IMR-90 (cell line): ENCODE measurements at regions not wholly inside any gene's neighbourhood (a gene's known extent, or its start where the extent isn't known, plus 50 kb on each side); places are given as distances from the start of the nearest gene placed in this dataset.

Experiments
- ATAC-seq: fragments of 200-7000 bp; cut with Tn5 transposase; 2 replicates; pipeline ENCODE4 v1.9.1; 2020; ENCODE audit warnings: low read depth, mild to moderate bottlenecking, moderate library complexity
- BruUV-seq: library from RNA; stranded (reverse); fragments of 400-500 nt; replicated peaks from 2 replicates; lab custom pipeline; 2021; lab: Mats Ljungman, UMichigan
- CTCF ChIA-PET: fragments of 300-600 bp; formaldehyde crosslinking; extraction: SDS; loops from one replicate; lab custom pipeline; 2021; ENCODE audit warnings: antibody characterized with exemption; lab: Yijun Ruan, JAX
- POLR2A ChIA-PET: fragments of 300-600 bp; sonication (Branson Sonifier 250); formaldehyde crosslinking; loops from one replicate; lab custom pipeline; 2022; ENCODE audit warnings: antibody characterized with exemption; ENCODE audit not compliant: unreplicated experiment; lab: Charles Lee
- DNase-seq: peaks from one replicate; pipeline ENCODE4 v3.0.0; 2013
- H2AFZ ChIP-seq: replicated peaks from 2 replicates; pipeline ENCODE3; 2013; ENCODE audit warnings: low read length, mild to moderate bottlenecking; ENCODE audit not compliant: poor library complexity
- H2AK5ac ChIP-seq: 2 replicates; pipeline ENCODE4 v1.6.1; 2013; ENCODE audit warnings: low read depth, low read length, inconsistent platforms
- H2AK9ac ChIP-seq: replicated peaks from 2 replicates; pipeline ENCODE3; 2013; ENCODE audit warnings: mild to moderate bottlenecking, low read depth, low read length, moderate library complexity; ENCODE audit not compliant: poor library complexity
- H2BK120ac ChIP-seq: 2 replicates; pipeline ENCODE4 v1.6.1; 2013; ENCODE audit warnings: low read depth, low read length, inconsistent platforms
- H2BK15ac ChIP-seq: 3 replicates; pipeline ENCODE4 v1.6.1; 2013; ENCODE audit warnings: low read depth, low read length, inconsistent platforms
- H2BK20ac ChIP-seq: 2 replicates; pipeline ENCODE4 v1.6.1; 2013; ENCODE audit warnings: low read depth, mild to moderate bottlenecking, inconsistent platforms, low read length, moderate library complexity
- H2BK5ac ChIP-seq: 2 replicates; pipeline ENCODE4 v1.6.1; 2013; ENCODE audit warnings: mild to moderate bottlenecking, low read depth, low read length, inconsistent platforms; ENCODE audit not compliant: poor library complexity, severe bottlenecking
- H3K14ac ChIP-seq: replicated peaks from 2 replicates; pipeline ENCODE4 v1.6.1; 2013; ENCODE audit warnings: low read depth, low read length, inconsistent platforms
- H3K18ac ChIP-seq: 2 replicates; pipeline ENCODE4 v1.6.1; 2013; ENCODE audit warnings: low read depth, low read length, control low read depth
- H3K23ac ChIP-seq: 2 replicates; pipeline ENCODE4 v1.6.1; 2013; ENCODE audit warnings: low read depth, low read length, inconsistent platforms
- H3K27ac ChIP-seq: 2 replicates; pipeline ENCODE4 v1.5.1; 2013; ENCODE audit warnings: mild to moderate bottlenecking, control low read depth, low read length; ENCODE audit not compliant: insufficient read depth
- H3K27me3 ChIP-seq: 2 replicates; pipeline ENCODE4 v1.6.1; 2013; ENCODE audit warnings: low read length; ENCODE audit not compliant: control insufficient read depth, insufficient read depth
- H3K36me3 ChIP-seq: 2 replicates; pipeline ENCODE4 v1.6.1; 2013; ENCODE audit warnings: low read length, mixed read lengths; ENCODE audit not compliant: control insufficient read depth, insufficient read depth
- H3K4ac ChIP-seq: 2 replicates; pipeline ENCODE4 v1.6.1; 2013; ENCODE audit warnings: low read depth, low read length, inconsistent platforms
- H3K4me1 ChIP-seq: 2 replicates; pipeline ENCODE4 v1.6.1; 2013; ENCODE audit warnings: low read length, mixed read lengths; ENCODE audit not compliant: control insufficient read depth, insufficient read depth
- H3K4me2 ChIP-seq: 2 replicates; pipeline ENCODE4 v1.6.1; 2013; ENCODE audit warnings: low read depth, mild to moderate bottlenecking, control low read depth, low read length, moderate library complexity
- H3K4me3 ChIP-seq: 2 replicates; pipeline ENCODE4 v1.5.1; 2013; ENCODE audit warnings: low read depth, mild to moderate bottlenecking, control low read depth, low read length, moderate library complexity; ENCODE audit not compliant: insufficient read depth
- H3K56ac ChIP-seq: 2 replicates; pipeline ENCODE4 v1.6.1; 2013; ENCODE audit warnings: low read length, inconsistent platforms; ENCODE audit not compliant: insufficient read depth; ENCODE audit errors: extremely low read depth
- H3K79me1 ChIP-seq, 2 experiments: 2 replicates each; pipeline ENCODE4 v1.6.1; 2013; ENCODE audit warnings: low read length in 2 of 2, inconsistent platforms in 1 of 2, low read depth in 1 of 2
- H3K9ac ChIP-seq: 2 replicates; pipeline ENCODE4 v1.6.1; 2013; ENCODE audit warnings: low read depth, low read length, control low read depth
- H3K9me1 ChIP-seq: 2 replicates; pipeline ENCODE4 v1.6.1; 2013; ENCODE audit warnings: low read length, inconsistent platforms; ENCODE audit not compliant: insufficient read depth
- H3K9me3 ChIP-seq: 2 replicates; pipeline ENCODE4 v1.6.1; 2013; ENCODE audit warnings: low read length; ENCODE audit not compliant: control insufficient read depth, insufficient read depth
- H4K20me1 ChIP-seq: 2 replicates; pipeline ENCODE4 v1.6.1; 2013; ENCODE audit warnings: low read length, inconsistent platforms; ENCODE audit not compliant: insufficient read depth
- H4K5ac ChIP-seq: 2 replicates; pipeline ENCODE4 v1.6.1; 2013; ENCODE audit warnings: mild to moderate bottlenecking, low read depth, low read length, control low read depth
- H4K8ac ChIP-seq, 2 experiments: 2 replicates each; pipeline ENCODE4 v1.6.1; 2013; ENCODE audit warnings: low read depth in 2 of 2, low read length in 2 of 2, control low read depth in 1 of 2, inconsistent platforms in 1 of 2
- H4K91ac ChIP-seq: 2 replicates; pipeline ENCODE4 v1.6.1; 2013; ENCODE audit warnings: low read depth, low read length, inconsistent platforms; ENCODE audit not compliant: insufficient read depth
- BHLHE40 ChIP-seq: fragments of 150-350 bp; IDR thresholded peaks from 2 replicates; pipeline ENCODE4 v1.6.1; 2016; ENCODE audit warnings: mild to moderate bottlenecking, low read depth, low read length
- CEBPB ChIP-seq: IDR thresholded peaks from 2 replicates; pipeline ENCODE4 v1.6.1; 2012; ENCODE audit warnings: low read depth, low read length, improper control_type of control experiment
- CHD1 ChIP-seq: IDR thresholded peaks from 2 replicates; pipeline ENCODE4 v1.6.1; 2012; ENCODE audit warnings: low read depth, low read length, improper control_type of control experiment
- ELK1 ChIP-seq: fragments of 150-350 bp; IDR thresholded peaks from 2 replicates; pipeline ENCODE4 v1.6.1; 2016; ENCODE audit warnings: low read depth, mild to moderate bottlenecking, low read length, moderate library complexity, borderline replicate concordance
- FOS ChIP-seq: fragments of 150-350 bp; IDR thresholded peaks from 2 replicates; pipeline ENCODE4 v1.6.1; 2016; ENCODE audit warnings: low read depth, low read length
- MAFK ChIP-seq: IDR thresholded peaks from 2 replicates; pipeline ENCODE4 v1.6.1; 2012; ENCODE audit warnings: low read depth, low read length, improper control_type of control experiment
- MXI1 ChIP-seq: IDR thresholded peaks from 2 replicates; pipeline ENCODE4 v1.6.1; 2012; ENCODE audit warnings: low read depth, mild to moderate bottlenecking, low read length, moderate library complexity, borderline replicate concordance
- NFE2L2 ChIP-seq: fragments of 150-350 bp; IDR thresholded peaks from 2 replicates; pipeline ENCODE4 v1.6.1; 2016; ENCODE audit warnings: low read depth, mild to moderate bottlenecking, low read length
- RAD21 ChIP-seq: IDR thresholded peaks from 2 replicates; pipeline ENCODE4 v1.6.1; 2012; ENCODE audit warnings: low read length, improper control_type of control experiment
- RCOR1 ChIP-seq: IDR thresholded peaks from 2 replicates; pipeline ENCODE4 v1.6.1; 2012; ENCODE audit warnings: mild to moderate bottlenecking, low read length, improper control_type of control experiment; ENCODE audit not compliant: insufficient replicate concordance
- RFX5 ChIP-seq: IDR thresholded peaks from 2 replicates; pipeline ENCODE4 v1.8.0; 2012; ENCODE audit warnings: low read depth, mild to moderate bottlenecking, low read length, moderate library complexity
- WGBS, 2 experiments: methylation state at CpG; one replicate each; pipeline versions ENCODE4 v1.1.5 to v1.1.7; 2013; ENCODE audit warnings: missing lambda C conversion rate in 2 of 2; ENCODE audit not compliant: insufficient read length in 1 of 2; ENCODE audit errors: extremely low coverage in 2 of 2; 5-methylcytosine and 5-hydroxymethylcytosine counted together
- dilution Hi-C: fragments of 300-500 bp; cut with HindIII; formaldehyde crosslinking; loops from one replicate; pipeline ENCODE4 v1.14.3; 2018; ENCODE audit warnings: low sequenced_read_pairs; ENCODE audit not compliant: unreplicated experiment
- in situ Hi-C: fragments of 300-500 bp; cut with MboI; formaldehyde crosslinking; loops from 3 replicates; pipeline ENCODE4 v1.14.3; 2019; ENCODE audit warnings: low sequenced_read_pairs, inconsistent platforms, mixed read lengths
- intact Hi-C: fragments of 100-400 bp; cut with micrococcal nuclease; formaldehyde crosslinking; loops from 2 replicates; pipeline ENCODE4 v1.10.0; 2022

- no peak overlapping the region for H4K91ac ChIP-seq
- H2AK9ac ChIP-seq: no peak overlapping the region
- H3K9ac ChIP-seq: no peak overlapping the region
- no peaks in the 10 kb centered on the region for H3K36me3 ChIP-seq
- H3K9me1 ChIP-seq: no peaks in the 10 kb centered on the region
- no peak overlapping the region for H4K5ac ChIP-seq
- WGBS, 2 experiments: 80% methylated on average over 1 of the region's 3 CpGs; no CpG with 5 or more reads in 1 of the 2 experiments
- H3K23ac ChIP-seq: no peak overlapping the region
- ATAC-seq (no peak), DNase-seq (peak; percentile 9)
- H2AFZ ChIP-seq: no peak overlapping the region
- H2BK120ac ChIP-seq: no peak overlapping the region
- H3K14ac ChIP-seq: no peak overlapping the region
- CTCF ChIA-PET: no interaction called here
- no peak for TF ChIP-seq CHD1
- TF ChIP-seq CEBPB: no peak
- TF ChIP-seq FOS: no peak
- TF ChIP-seq MXI1: no peak
- no peak for TF ChIP-seq RCOR1
- no peak for TF ChIP-seq MAFK
- TF ChIP-seq RFX5: no peak
- TF ChIP-seq NFE2L2: no peak
- no peak for TF ChIP-seq BHLHE40
- TF ChIP-seq ELK1: no peak
- no peak for TF ChIP-seq RAD21
- BruUV-seq: no TSS peak
- dilution Hi-C loops: no loop called here
- H2BK15ac ChIP-seq: no peak overlapping the region
- in situ Hi-C loops: no loop called here
- no peaks in the 10 kb centered on the region for H3K27me3 ChIP-seq
- intact Hi-C loops: no loop called here
- no peaks in the 10 kb centered on the region for H3K9me3 ChIP-seq
- H4K8ac ChIP-seq: no peak overlapping the region
- no peak overlapping the region for H3K27ac ChIP-seq
- no peak overlapping the region for H2BK5ac ChIP-seq
- no peak overlapping the region for H3K4me3 ChIP-seq
- no peaks in the 10 kb centered on the region for H3K79me1 ChIP-seq
- H2BK20ac ChIP-seq: no peak overlapping the region
- 0 out of 2 replicates have a peak overlapping the region, but pooled peaks have one; percentile 21 for H3K4me2 ChIP-seq
- no peak overlapping the region for H2AK5ac ChIP-seq
- H4K20me1 ChIP-seq: no peaks in the 10 kb centered on the region
- no peaks in the 10 kb centered on the region for H3K4me1 ChIP-seq
- H3K18ac ChIP-seq: no peak overlapping the region
- POLR2A ChIA-PET: no interaction called here
- no peak overlapping the region for H3K4ac ChIP-seq
- no peak overlapping the region for H3K56ac ChIP-seq
Observed at GRCh38 chr4:60992037-60992436, 208.1 kb upstream of the ADGRL3 start.
